ENCODE measurements at regions not wholly inside any gene's neighbourhood (a gene's known extent, or its start where the extent isn't known, plus 50 kb on each side); places are given as distances from the start of the nearest gene placed in this dataset.

DNA sequence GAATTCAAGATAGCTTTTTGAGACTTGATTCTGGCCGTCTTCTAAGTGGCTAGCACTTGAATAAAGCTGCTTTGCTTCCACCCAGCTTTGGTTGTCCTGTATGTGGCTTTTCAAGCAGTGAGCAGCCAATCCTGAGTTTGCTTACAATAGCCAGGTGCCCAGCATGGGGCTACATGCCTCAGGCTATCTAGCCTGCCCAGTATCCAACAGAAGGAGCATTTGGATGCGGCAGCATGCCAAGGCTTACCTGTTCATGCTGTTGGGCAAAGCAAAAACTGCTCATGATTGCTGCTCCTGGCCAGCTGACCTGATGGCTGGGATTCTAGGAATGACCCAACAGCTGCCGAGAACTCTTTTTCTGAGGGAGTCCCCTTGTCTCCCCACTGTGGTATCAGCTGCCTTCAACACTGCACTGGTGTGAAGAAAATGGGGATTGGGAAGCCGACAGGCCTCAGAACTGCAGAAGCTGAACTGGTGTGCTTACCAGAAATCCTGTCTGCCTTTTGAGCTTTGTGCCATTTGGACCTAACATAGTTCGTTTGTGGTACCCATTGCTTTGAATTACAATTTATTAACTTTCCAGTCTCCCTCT is 618.9 kb upstream of the IGFBP3 start:
- no peak for DNase-seq (ENCODE audit: low spot score)

DNA sequence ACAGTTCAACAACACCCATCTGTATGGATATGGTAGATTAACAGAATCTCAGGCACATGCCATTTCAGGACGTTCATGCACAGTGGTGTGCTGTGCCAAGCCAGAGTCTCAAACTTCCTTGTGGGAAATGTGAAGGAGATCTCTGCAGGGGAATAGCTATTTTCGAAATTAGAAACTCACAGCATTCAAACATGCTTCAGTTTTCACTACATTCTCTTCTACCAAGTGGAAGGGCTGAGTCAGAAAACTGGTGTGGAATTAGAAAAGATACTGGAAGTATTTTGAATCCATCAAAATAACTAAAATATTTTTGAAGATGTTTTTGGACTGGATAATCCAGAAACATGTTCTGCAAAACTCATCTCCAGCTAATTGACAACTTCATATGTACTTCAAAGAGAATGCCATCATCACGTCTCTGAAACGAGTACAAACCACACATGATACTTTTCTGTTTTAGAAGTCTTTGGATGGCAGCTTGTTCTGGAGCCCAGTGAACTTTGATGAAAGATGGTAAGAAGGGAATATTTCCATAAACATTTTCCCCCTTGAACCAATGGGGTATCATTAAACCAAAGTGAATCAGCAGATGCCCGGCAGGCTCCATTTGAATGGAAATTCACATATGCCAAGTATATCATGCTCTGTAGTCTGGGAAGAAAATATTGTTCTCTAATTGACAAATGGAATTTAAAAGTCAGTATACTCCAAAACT is 616.3 kb upstream of the IGFBP3 start:
- DNase-seq (ENCODE audit: low spot score) = no peak

- DNase-seq (ENCODE audit: low spot score) = no peak
These were observed 613.9 kb upstream of the IGFBP3 start for GRCh38 chr7:46534664-46535588.

GRCh38 chr7:46533946-46534345 is 612.9 kb upstream of the IGFBP3 start:
- DNase-seq (ENCODE audit: low spot score) = no peak

GRCh38 chr7:46532571-46532970 is 611.5 kb upstream of the IGFBP3 start:
- DNase-seq (ENCODE audit: low spot score) = no peak

DNA sequence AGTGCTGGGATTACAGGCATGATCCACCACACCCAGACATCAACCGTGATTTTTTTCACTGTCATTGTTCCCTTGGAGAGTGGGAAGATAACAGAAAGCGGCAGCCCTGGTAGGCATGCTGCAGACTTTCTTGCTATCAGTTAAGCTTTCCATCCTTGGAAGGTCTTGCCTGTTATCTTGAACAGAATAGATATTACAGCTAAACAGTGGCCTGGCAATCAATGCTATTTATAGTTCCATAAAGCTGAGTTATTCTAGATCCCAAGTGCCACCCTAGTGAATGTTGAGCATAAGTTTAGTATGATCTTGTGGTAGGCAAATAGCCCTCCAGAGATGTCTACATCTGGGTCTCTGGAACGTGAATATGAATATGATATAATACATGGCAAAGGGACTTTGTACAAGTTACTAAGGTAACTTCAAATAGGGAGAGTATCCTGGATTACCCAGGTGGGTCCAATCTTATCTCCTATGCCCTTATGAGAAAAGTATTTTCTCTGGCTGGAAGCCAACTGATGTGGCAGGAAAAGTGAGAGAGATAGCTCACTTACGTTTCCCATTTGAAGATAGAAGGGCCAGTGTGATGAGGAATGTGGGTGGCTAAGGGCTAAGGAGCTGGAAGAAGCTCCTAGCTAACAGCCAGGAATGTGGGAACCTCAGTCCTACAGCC is 609.1 kb upstream of the IGFBP3 start:
- DNase-seq (ENCODE audit: low spot score) = no peak

DNA sequence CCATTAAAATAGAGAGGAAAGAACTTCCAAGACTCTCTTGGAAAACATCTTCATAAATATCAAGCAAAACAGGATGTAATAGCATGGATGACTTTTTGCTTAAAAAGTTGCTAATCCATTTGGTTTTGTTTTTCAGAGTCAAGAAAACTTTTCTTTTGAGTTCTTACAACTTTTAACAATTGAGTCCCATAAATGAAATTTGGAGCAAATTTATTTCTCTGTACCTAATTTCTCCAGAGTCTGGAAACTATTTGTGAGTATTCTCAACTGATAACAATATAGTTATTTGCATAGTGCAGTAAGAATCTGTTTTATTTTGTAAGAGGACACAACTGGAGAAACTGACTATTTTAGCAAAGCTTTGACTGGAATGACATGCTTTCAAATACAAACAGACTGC is 606.3 kb upstream of the IGFBP3 start:
- DNase-seq (ENCODE audit: low spot score) = no peak

- no peak for DNase-seq (ENCODE audit: low spot score)
These were observed 604.8 kb upstream of the IGFBP3 start for GRCh38 chr7:46525876-46526275.

DNA sequence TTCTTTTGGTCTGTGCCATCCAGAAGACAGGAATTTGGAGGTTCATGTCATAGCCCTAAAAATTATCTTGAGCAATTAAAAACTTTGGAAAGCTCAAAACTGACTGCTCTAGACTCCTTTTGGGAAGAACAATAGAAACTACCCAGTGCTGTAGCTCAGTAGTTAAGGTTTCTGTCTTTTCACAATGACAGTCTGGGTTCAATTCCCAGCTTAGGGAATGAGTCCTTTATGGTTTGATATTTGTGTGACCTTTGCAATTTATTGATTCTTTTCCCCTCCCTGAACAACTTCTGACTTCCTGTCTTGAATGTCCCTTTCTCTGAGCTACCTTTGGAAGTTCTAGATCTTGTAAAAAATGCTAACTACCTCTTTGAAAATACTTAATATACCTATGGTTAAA is 603.3 kb upstream of the IGFBP3 start:
- DNase-seq (ENCODE audit: low spot score) = no peak

GRCh38 chr7:46522354-46522906 is 601.4 kb upstream of the IGFBP3 start:
- no peak for DNase-seq (ENCODE audit: low spot score)

GRCh38 chr7:46518713-46519112 is 597.6 kb upstream of the IGFBP3 start:
- no peak for DNase-seq (ENCODE audit: low spot score)

- no peak for DNase-seq (ENCODE audit: low spot score)
These were observed 594.9 kb upstream of the IGFBP3 start for GRCh38 chr7:46515844-46516590.

DNA sequence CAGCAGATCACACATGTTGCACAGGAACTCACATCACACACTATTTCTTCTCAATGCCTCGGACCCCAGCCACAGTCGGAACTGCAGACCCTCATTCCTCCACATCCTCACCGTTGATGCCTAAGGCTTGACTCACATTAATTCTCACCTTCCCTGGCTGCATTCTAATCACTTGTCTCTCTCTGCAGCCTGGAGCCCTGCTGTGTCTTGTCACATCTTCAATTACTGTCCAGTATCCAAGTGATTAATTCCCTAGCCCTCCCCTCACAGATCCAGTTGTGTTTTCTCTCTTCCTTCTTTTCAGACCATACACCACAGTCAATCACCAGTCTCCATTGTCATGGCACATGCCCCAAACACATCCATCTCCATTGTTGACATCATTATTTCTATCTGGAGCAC is 592.4 kb upstream of the IGFBP3 start:
- DNase-seq (ENCODE audit: low spot score) = no peak

- DNase-seq (ENCODE audit: low spot score) = no peak
These were observed 591.9 kb upstream of the IGFBP3 start for GRCh38 chr7:46512891-46513413.

- DNase-seq (ENCODE audit: low spot score) = no peak
These were observed 590.6 kb upstream of the IGFBP3 start for GRCh38 chr7:46511442-46512215.

DNA sequence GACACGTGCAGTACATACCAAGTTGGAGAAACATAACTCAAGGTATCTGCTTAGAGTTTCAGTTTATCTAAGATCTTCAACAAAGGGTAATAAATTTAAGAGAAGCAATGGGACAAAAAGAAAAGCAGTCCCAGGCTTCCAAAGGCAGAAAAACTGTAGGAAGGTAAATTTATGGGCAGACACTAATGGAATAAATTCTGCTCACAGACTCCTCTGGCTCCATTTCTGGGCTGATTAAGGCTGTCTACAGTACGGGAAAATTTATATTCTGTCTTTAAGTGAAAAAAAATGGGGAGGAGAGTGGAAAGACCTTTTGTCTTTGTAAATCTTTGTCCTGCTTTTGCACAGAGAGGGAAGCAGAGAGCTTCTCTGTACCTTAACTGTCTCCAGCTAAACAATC is 587.5 kb upstream of the IGFBP3 start:
- DNase-seq (ENCODE audit: low spot score) = no peak

DNA sequence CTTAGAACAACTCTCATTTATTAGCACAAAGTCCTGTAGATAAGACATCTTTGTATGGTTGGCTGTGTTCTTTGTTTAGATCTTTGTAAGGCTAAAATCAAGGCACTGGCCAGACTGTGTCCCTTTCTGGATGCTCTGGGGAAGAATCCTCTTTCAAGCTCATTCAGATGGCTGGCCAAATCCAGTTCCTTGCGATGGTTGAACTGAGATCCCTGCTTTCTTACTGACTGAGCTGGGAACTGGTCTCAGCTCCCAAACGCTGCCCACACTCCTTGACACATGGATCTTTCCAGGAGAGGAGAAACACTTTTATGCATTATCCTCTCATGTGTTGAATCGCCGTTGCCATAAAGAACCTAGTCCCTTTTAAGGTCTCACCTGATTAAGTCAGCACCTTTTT is 586.5 kb upstream of the IGFBP3 start:
- DNase-seq (ENCODE audit: low spot score) = no peak

- DNase-seq (ENCODE audit: low spot score) = no peak
These were observed 573.4 kb upstream of the IGFBP3 start for GRCh38 chr7:46494441-46494840.

DNA sequence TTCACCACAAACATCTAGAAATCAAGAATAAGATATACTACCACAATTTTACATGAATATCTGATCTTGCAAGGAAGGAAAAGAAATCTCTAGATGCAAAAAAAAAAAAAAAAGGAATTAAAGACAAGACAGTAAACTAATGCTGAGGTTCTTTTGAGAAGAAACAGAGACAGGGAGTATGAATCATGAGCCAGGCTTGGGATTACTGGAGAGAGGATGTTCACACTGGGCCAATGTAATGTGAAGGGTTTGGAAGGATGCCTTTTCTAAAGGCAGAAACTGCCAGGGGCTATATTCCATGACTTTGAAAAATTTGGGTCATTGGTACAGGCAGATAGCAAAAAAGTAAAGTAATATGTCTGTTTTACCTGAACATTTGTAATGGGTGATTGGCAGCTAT is 573.0 kb upstream of the IGFBP3 start:
- DNase-seq (ENCODE audit: low spot score) = no peak

- DNase-seq (ENCODE audit: low spot score) = no peak
These were observed 572.1 kb upstream of the IGFBP3 start for GRCh38 chr7:46493196-46493595.
